ENCODE measurements at regions not wholly inside any gene's neighbourhood (a gene's known extent, or its start where the extent isn't known, plus 50 kb on each side); places are given as distances from the start of the nearest gene placed in this dataset.
"Not testable (repeated sequence)": the region's sequence is repeated elsewhere in the genome, so short reads cannot be mapped to it uniquely, and the experiment has no call there.

- peak; percentile 62 for DNase-seq (ENCODE audit: low spot score)
Observed at GRCh38 chr12:25615119-25615518, 62.0 kb upstream of the LMNTD1 start.

- DNase-seq (ENCODE audit: low spot score), result no peak
Observed at GRCh38 chr12:25616286-25616685, 63.2 kb upstream of the LMNTD1 start.

GRCh38 chr12:25617991-25618390 lies 64.9 kb upstream of the LMNTD1 start:
- DNase-seq (ENCODE audit: low spot score), result no peak

- no peak for DNase-seq (ENCODE audit: low spot score)
Observed at GRCh38 chr12:25623816-25624215, 70.7 kb upstream of the LMNTD1 start.

GRCh38 chr12:25625146-25625545 lies 72.1 kb upstream of the LMNTD1 start:
- no peak for DNase-seq (ENCODE audit: low spot score)

GRCh38 chr12:25629341-25629740 lies 76.3 kb upstream of the LMNTD1 start:
- no peak for DNase-seq (ENCODE audit: low spot score)

- not testable (repeated sequence) for DNase-seq (ENCODE audit: low spot score)
Observed at GRCh38 chr12:25630735-25631515, 77.8 kb upstream of the LMNTD1 start.

- not testable (repeated sequence) for DNase-seq (ENCODE audit: low spot score)
Observed at GRCh38 chr12:25633149-25633548, 80.1 kb upstream of the LMNTD1 start.

- DNase-seq (ENCODE audit: low spot score), result no peak
Observed at GRCh38 chr12:25637752-25638151, 84.7 kb upstream of the LMNTD1 start.

GRCh38 chr12:25639406-25639805 lies 86.3 kb upstream of the LMNTD1 start:
- no peak for DNase-seq (ENCODE audit: low spot score)

- no peak for DNase-seq (ENCODE audit: low spot score)
Observed at GRCh38 chr12:25644979-25645378, 91.9 kb upstream of the LMNTD1 start.

GRCh38 chr12:25645427-25645826 lies 92.3 kb upstream of the LMNTD1 start:
- DNase-seq (ENCODE audit: low spot score), result no peak

- DNase-seq (ENCODE audit: low spot score), result no peak
Observed at GRCh38 chr12:25651931-25652330, 98.8 kb upstream of the LMNTD1 start.

GRCh38 chr12:25652371-25652770 lies 99.3 kb upstream of the LMNTD1 start:
- DNase-seq (ENCODE audit: low spot score), result no peak

GRCh38 chr12:25653487-25654175 lies 100.5 kb upstream of the LMNTD1 start:
- DNase-seq (ENCODE audit: low spot score), result peak; percentile 89

- no peak for DNase-seq (ENCODE audit: low spot score)
Observed at GRCh38 chr12:25655702-25656101, 102.6 kb upstream of the LMNTD1 start.

GRCh38 chr12:25659621-25660020 lies 106.5 kb upstream of the LMNTD1 start:
- no peak for DNase-seq (ENCODE audit: low spot score)

- no peak for DNase-seq (ENCODE audit: low spot score)
Observed at GRCh38 chr12:25670076-25671055, 117.3 kb upstream of the LMNTD1 start.

- DNase-seq (ENCODE audit: low spot score), result no peak
Observed at GRCh38 chr12:25675808-25676207, 122.7 kb upstream of the LMNTD1 start.

- no peak for DNase-seq (ENCODE audit: low spot score)
Observed at GRCh38 chr12:25677232-25677937, 124.3 kb upstream of the LMNTD1 start.

GRCh38 chr12:25681580-25681979 lies 128.5 kb upstream of the LMNTD1 start:
- no peak for DNase-seq (ENCODE audit: low spot score)

- DNase-seq (ENCODE audit: low spot score), result no peak
Observed at GRCh38 chr12:25682421-25682820, 129.3 kb upstream of the LMNTD1 start.
